ENCODE measurements at regions not wholly inside any gene's neighbourhood (a gene's known extent, or its start where the extent isn't known, plus 50 kb on each side); places are given as distances from the start of the nearest gene placed in this dataset.

- no peak overlapping the region for H3K4me3 ChIP-seq
- H3K4me1 ChIP-seq: no peaks in the 10 kb centered on the region
- DNase-seq (ENCODE audit: extremely low spot score in 2 of 2): no peak
- H3K27me3 ChIP-seq: no peaks in the 10 kb centered on the region
- TF ChIP-seq, protein P1, sequence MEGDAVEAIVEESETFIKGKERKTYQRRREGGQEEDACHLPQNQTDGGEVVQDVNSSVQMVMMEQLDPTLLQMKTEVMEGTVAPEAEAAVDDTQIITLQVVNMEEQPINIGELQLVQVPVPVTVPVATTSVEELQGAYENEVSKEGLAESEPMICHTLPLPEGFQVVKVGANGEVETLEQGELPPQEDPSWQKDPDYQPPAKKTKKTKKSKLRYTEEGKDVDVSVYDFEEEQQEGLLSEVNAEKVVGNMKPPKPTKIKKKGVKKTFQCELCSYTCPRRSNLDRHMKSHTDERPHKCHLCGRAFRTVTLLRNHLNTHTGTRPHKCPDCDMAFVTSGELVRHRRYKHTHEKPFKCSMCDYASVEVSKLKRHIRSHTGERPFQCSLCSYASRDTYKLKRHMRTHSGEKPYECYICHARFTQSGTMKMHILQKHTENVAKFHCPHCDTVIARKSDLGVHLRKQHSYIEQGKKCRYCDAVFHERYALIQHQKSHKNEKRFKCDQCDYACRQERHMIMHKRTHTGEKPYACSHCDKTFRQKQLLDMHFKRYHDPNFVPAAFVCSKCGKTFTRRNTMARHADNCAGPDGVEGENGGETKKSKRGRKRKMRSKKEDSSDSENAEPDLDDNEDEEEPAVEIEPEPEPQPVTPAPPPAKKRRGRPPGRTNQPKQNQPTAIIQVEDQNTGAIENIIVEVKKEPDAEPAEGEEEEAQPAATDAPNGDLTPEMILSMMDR (IDR thresholded peaks at IDR 0.05): no peak
- no peak for TF ChIP-seq POLR2AphosphoS5 (IDR thresholded peaks at IDR 0.05; ENCODE audit: insufficient read depth in 1 of 2, low read depth in 1 of 2)
- TF ChIP-seq POLR2A (IDR thresholded peaks at IDR 0.05): no peak
- no peaks in the 10 kb centered on the region for H3K36me3 ChIP-seq
- intact Hi-C loops (cut with DNase I): no loop called here
- H3K27ac ChIP-seq: no peak overlapping the region
- no peaks in the 10 kb centered on the region for H3K9me3 ChIP-seq
Measured at GRCh38 chr14:62280366-62280765, 518.1 kb downstream of the SNAPC1 start.

GRCh38 chr14:62283837-62284236 is 521.6 kb downstream of the SNAPC1 start:
- TF ChIP-seq POLR2A (IDR thresholded peaks at IDR 0.05): no peak
- no peak for DNase-seq (ENCODE audit: extremely low spot score in 2 of 2)
- Histone ChIP-seq H3K9me3 (no peaks in the 10 kb centered on the region), H3K4me3 (no peak overlapping the region), H3K4me1 (no peaks in the 10 kb centered on the region), H3K27me3 (no peaks in the 10 kb centered on the region), H3K36me3 (no peaks in the 10 kb centered on the region), H3K27ac (no peak overlapping the region)
- intact Hi-C loops (cut with DNase I): no loop called here

- Histone ChIP-seq H3K4me3 (no peak overlapping the region), H3K27ac (no peak overlapping the region), H3K36me3 (no peaks in the 10 kb centered on the region), H3K4me1 (no peaks in the 10 kb centered on the region), H3K27me3 (no peaks in the 10 kb centered on the region), H3K9me3 (no peaks in the 10 kb centered on the region)
- intact Hi-C loops (cut with DNase I): no loop called here
- TF ChIP-seq, protein P1 (IDR thresholded peaks at IDR 0.05): no peak
- no peak for TF ChIP-seq POLR2AphosphoS5 (IDR thresholded peaks at IDR 0.05; ENCODE audit: insufficient read depth in 1 of 2, low read depth in 1 of 2)
- no peak for TF ChIP-seq POLR2A (IDR thresholded peaks at IDR 0.05)
- DNase-seq (ENCODE audit: extremely low spot score in 2 of 2): no peak
Measured at GRCh38 chr14:62289471-62289870, 527.3 kb downstream of the SNAPC1 start.

GRCh38 chr14:62301080-62301479 is 538.9 kb downstream of the SNAPC1 start:
- intact Hi-C loops (cut with DNase I): no loop called here
- Histone ChIP-seq H3K27me3 (no peaks in the 10 kb centered on the region), H3K36me3 (no peaks in the 10 kb centered on the region), H3K27ac (no peak overlapping the region), H3K9me3 (no peaks in the 10 kb centered on the region), H3K4me3 (no peak overlapping the region), H3K4me1 (no peaks in the 10 kb centered on the region)
- DNase-seq (ENCODE audit: extremely low spot score in 2 of 2): no peak
- TF ChIP-seq POLR2AphosphoS5 (IDR thresholded peaks at IDR 0.05; ENCODE audit: insufficient read depth in 1 of 2, low read depth in 1 of 2): no peak
- no peak for TF ChIP-seq POLR2A (IDR thresholded peaks at IDR 0.05)

DNA sequence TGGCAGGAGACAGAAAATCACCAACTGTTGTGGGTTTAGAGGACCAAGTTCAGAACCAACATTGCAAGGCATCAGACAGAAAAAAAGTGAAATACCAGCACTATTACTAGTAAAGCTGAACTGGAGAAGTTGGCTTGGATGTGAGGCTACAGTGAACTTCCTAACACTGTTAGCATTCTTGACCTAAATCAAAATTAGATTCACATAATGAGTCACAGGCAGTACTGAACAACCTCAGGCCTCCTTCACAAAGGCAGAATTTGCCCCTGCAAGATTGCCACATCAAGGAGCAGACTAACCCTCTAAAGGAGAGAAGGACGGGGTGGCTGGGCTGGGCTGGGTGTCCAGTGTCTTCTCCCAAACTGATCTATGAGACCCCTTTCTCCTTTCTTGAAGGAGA is 539.7 kb downstream of the SNAPC1 start:
- H3K27me3 ChIP-seq: no peaks in the 10 kb centered on the region
- TF ChIP-seq, protein P1 (IDR thresholded peaks at IDR 0.05): no peak
- TF ChIP-seq POLR2A (IDR thresholded peaks at IDR 0.05) (no peak), POLR2AphosphoS5 (IDR thresholded peaks at IDR 0.05; ENCODE audit: insufficient read depth in 1 of 2, low read depth in 1 of 2) (no peak)
- no peaks in the 10 kb centered on the region for H3K36me3 ChIP-seq
- no peak overlapping the region for H3K4me3 ChIP-seq
- H3K9me3 ChIP-seq: no peaks in the 10 kb centered on the region
- no peak overlapping the region for H3K27ac ChIP-seq
- H3K4me1 ChIP-seq: no peaks in the 10 kb centered on the region
- intact Hi-C loops (cut with DNase I): no loop called here
- DNase-seq (ENCODE audit: extremely low spot score in 2 of 2): no peak

DNA sequence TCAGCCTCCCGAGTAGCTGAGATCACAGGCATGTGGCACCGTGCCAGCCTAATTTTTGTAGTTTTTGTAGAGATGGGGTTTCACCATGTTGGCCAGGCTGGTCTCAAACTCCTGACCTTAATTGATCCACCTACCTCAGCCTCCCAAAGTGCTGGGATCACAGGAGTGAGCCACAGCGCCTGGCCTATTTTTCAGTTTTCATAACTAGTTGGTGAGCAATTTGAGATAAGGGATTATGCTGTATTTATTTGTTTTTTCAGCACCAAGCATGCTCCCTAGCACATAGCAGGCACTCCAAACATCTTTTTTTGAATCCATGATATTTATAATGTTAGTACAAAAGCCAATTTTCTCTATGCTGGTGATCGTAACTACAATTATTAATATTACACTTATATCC is 541.2 kb downstream of the SNAPC1 start:
- no peaks in the 10 kb centered on the region for H3K36me3 ChIP-seq
- DNase-seq (ENCODE audit: extremely low spot score in 2 of 2): no peak
- H3K27me3 ChIP-seq: no peaks in the 10 kb centered on the region
- intact Hi-C loops (cut with DNase I): no loop called here
- H3K9me3 ChIP-seq: no peaks in the 10 kb centered on the region
- no peak overlapping the region for H3K4me3 ChIP-seq
- H3K27ac ChIP-seq: no peak overlapping the region
- H3K4me1 ChIP-seq: no peaks in the 10 kb centered on the region
- TF ChIP-seq POLR2AphosphoS5 (IDR thresholded peaks at IDR 0.05; ENCODE audit: insufficient read depth in 1 of 2, low read depth in 1 of 2): no peak
- no peak for TF ChIP-seq POLR2A (IDR thresholded peaks at IDR 0.05)
- TF ChIP-seq, protein P1 (IDR thresholded peaks at IDR 0.05): no peak

All from vagina (tissue), 2 donors.